Stomach (tissue), 8 donors: ENCODE measurements at regions not wholly inside any gene's neighbourhood (a gene's known extent, or its start where the extent isn't known, plus 50 kb on each side); places are given as distances from the start of the nearest gene placed in this dataset.

Experiments used
- DNase-seq, 2 donors: peaks; one replicate each; pipeline versions ENCODE4 v3.0.0 to v3.0.0-alpha.2; 2013 to 2019
- H3K27ac ChIP-seq, 5 donors: fragments of 200-600 bp in 4 of 5; sonication (generic) in 4 of 5; one replicate each; pipeline ENCODE4 v1.5.1; 2013 to 2019; ENCODE audit warnings: mild to moderate bottlenecking in 1 of 5, moderate library complexity in 1 of 5
- H3K27me3 ChIP-seq, 3 donors: fragments of 200-600 bp; sonication (generic); one replicate each; pipeline ENCODE4 v1.5.1; 2017 to 2019; ENCODE audit warnings: mixed run types in 1 of 3
- H3K36me3 ChIP-seq, 4 donors: fragments of 200-600 bp; sonication (generic); 1 replicate in 3 of 4; 2 replicates in 1 of 4; pipeline ENCODE4 v1.5.1; 2016 to 2019
- H3K4me1 ChIP-seq, 4 donors: fragments of 200-600 bp; sonication (generic); one replicate each; pipeline ENCODE4 v1.5.1; 2016 to 2019
- H3K4me3 ChIP-seq, 4 donors: fragments of 200-600 bp; sonication (generic) in 3 of 4; one replicate each; pipeline ENCODE4 v1.5.1; 2016 to 2019; ENCODE audit warnings: mild to moderate bottlenecking in 1 of 4
- H3K9me3 ChIP-seq, 4 donors: fragments of 200-600 bp; sonication (generic); one replicate each; pipeline ENCODE4 v1.5.1; 2016 to 2019
- EP300 ChIP-seq: sonication (generic); formaldehyde crosslinking; IDR thresholded peaks from one replicate; pipeline ENCODE4 v1.6.1; 2017; ENCODE audit warnings: antibody characterized with exemption
- POLR2A ChIP-seq, 4 donors: fragments of 450-650 bp; IDR thresholded peaks; one replicate each; pipeline ENCODE4 v1.6.1; 2016; ENCODE audit warnings: antibody characterized with exemption in 4 of 4, control low read depth in 2 of 4, mild to moderate bottlenecking in 1 of 4, moderate library complexity in 1 of 4
- POLR2AphosphoS5 ChIP-seq, 3 donors: sonication (generic); formaldehyde crosslinking; IDR thresholded peaks; one replicate each; pipeline ENCODE4 v1.6.1; 2016; ENCODE audit warnings: antibody characterized with exemption in 3 of 3
- WGBS, 5 donors: extraction: QIAGEN DNeasy Blood & Tissue Kit in 3 of 5; methylation state at CpG; one replicate each; pipeline versions ENCODE4 v1.1.5 to v1.1.7; 2013 to 2018; 5-methylcytosine and 5-hydroxymethylcytosine counted together
- intact Hi-C: fragments of 100-400 bp; cut with DNase I; formaldehyde crosslinking; loops from one replicate; pipeline ENCODE4 v1.15.1; 2023; ENCODE audit warnings: low total_unique reads
- TF ChIP-seq, protein P1 (sequence below), 7 experiments: fragments of 450-650 bp in 4 of 7; fragments of 200-600 bp in 3 of 7; sonication (generic) in 3 of 7; IDR thresholded peaks; one replicate each; pipeline ENCODE4 v1.5.1; 2016 to 2019; ENCODE audit warnings: antibody characterized with exemption in 7 of 7, control low read depth in 2 of 7, mild to moderate bottlenecking in 1 of 7
- donor health status: healthy with polysubstance abuse.
- donor health status: Bipolar disorder and iron deficiency.
- donor health status: healthy.

DNA sequence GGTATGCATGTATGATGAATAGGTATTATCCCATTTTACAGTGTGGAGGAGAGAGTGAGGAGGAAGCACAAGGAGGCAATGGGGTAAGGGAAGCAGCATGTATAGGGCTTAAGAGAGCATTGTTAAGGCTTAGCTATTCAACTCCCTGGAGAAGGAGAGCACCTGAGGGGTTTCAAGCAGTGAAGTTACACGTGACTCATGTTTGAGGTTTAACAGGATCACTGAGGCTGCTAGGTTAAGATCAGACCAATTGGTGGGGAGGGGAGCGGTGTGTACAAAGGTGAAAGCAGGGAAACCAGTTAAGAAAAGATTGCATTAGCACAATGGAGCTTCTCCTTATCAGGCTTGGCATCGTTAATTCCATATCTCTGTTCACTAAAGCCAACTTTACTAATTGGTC is 64.4 kb upstream of the NHSL1 start:
- intact Hi-C loops: no loop called here
- H3K27ac ChIP-seq: no peak overlapping the region
- TF ChIP-seq POLR2AphosphoS5 (IDR thresholded peaks at IDR 0.05) (no peak), EP300 (no peak)
- TF ChIP-seq, protein P1, sequence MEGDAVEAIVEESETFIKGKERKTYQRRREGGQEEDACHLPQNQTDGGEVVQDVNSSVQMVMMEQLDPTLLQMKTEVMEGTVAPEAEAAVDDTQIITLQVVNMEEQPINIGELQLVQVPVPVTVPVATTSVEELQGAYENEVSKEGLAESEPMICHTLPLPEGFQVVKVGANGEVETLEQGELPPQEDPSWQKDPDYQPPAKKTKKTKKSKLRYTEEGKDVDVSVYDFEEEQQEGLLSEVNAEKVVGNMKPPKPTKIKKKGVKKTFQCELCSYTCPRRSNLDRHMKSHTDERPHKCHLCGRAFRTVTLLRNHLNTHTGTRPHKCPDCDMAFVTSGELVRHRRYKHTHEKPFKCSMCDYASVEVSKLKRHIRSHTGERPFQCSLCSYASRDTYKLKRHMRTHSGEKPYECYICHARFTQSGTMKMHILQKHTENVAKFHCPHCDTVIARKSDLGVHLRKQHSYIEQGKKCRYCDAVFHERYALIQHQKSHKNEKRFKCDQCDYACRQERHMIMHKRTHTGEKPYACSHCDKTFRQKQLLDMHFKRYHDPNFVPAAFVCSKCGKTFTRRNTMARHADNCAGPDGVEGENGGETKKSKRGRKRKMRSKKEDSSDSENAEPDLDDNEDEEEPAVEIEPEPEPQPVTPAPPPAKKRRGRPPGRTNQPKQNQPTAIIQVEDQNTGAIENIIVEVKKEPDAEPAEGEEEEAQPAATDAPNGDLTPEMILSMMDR (IDR thresholded peaks at IDR 0.05): no peak
- 35 to 57% (median 45%) methylated on average over 3 of the region's 3 CpGs for WGBS, 5 donors
- H3K27me3 ChIP-seq: no peaks in the 10 kb centered on the region
- H3K36me3 ChIP-seq: no peaks in the 10 kb centered on the region
- no peak for DNase-seq
- H3K9me3 ChIP-seq: no peaks in the 10 kb centered on the region
- no peak overlapping the region for H3K4me3 ChIP-seq
- H3K4me1 ChIP-seq: peaks cover 7 to 11% (median 8%) of the 10 kb centered on the region in 4 donors

DNA sequence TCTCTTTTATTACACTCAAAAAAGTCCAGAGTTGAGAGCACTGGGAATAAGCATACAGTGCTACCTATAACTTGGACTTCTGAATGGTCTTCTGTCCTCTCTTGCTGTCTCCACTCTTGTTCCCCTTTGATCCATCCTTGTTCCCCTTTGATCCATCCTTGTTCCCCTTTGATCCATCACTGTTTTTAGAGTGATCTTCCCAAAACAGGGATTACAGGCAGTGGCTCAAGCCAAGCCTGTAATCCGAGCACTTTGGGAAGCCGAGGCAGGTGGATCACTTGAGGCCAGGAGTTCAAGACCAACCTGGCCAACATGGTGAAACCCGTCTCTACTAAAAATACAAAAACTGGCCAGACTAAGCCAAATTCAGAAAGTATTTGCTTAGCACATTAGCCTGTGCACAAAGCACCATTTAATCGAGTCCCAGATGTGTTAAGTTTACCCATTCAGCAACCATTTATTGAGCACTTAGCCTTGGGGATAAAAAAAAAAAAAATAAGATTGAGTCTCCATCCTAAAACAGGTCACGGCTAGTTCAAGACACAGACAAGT is 65.0 kb upstream of the NHSL1 start:
- DNase-seq: no peak
- peaks cover 7 to 15% (median 11%) of the 10 kb centered on the region in 4 donors for H3K4me1 ChIP-seq
- WGBS, 5 donors: 73 to 84% (median 81%) methylated on average over 5 of the region's 5 CpGs
- TF ChIP-seq POLR2A (IDR thresholded peaks at IDR 0.05) (no peak), EP300 (no peak), POLR2AphosphoS5 (IDR thresholded peaks at IDR 0.05) (no peak)
- TF ChIP-seq, protein P1 (IDR thresholded peaks at IDR 0.05): no peak
- H3K4me3 ChIP-seq: no peak overlapping the region
- no peaks in the 10 kb centered on the region for H3K9me3 ChIP-seq
- no peak overlapping the region for H3K27ac ChIP-seq
- peaks cover 0 to 4% (median 0%) of the 10 kb centered on the region in 3 donors for H3K27me3 ChIP-seq
- intact Hi-C loops: no loop called here
- H3K36me3 ChIP-seq: no peaks in the 10 kb centered on the region

DNA sequence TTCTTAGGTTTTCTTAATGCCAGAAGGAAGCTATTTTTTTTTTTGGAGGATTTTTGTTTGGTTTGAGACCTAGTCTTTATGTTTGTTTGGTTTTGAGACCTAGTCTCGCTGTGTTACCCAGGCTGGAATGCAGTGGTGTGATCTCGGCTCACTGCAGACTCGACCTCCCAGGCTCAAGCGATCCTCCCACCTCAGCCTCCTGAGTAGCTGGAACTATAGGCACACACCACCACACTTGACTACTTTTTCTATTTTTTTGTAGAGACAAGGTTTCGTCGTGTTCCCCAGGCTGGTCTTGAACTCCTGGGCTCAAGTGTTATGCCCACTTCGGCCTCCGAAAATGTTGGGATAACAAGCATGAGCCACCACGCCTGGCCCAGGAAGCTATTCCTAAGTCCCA is 67.8 kb upstream of the NHSL1 start:
- H3K9me3 ChIP-seq: no peaks in the 10 kb centered on the region
- H3K27ac ChIP-seq: no peak overlapping the region
- intact Hi-C loops: no loop called here
- WGBS, 5 donors: 93 to 97% (median 93%) methylated on average over 9 of the region's 9 CpGs
- no peak for TF ChIP-seq POLR2A (IDR thresholded peaks at IDR 0.05)
- TF ChIP-seq EP300: no peak
- TF ChIP-seq POLR2AphosphoS5 (IDR thresholded peaks at IDR 0.05): no peak
- TF ChIP-seq, protein P1 (IDR thresholded peaks at IDR 0.05): no peak
- no peaks in the 10 kb centered on the region for H3K36me3 ChIP-seq
- H3K4me3 ChIP-seq: no peak overlapping the region
- peaks cover 0 to 36% (median 16%) of the 10 kb centered on the region in 4 donors for H3K4me1 ChIP-seq
- no peak for DNase-seq
- H3K27me3 ChIP-seq: peaks cover 0 to 4% (median 0%) of the 10 kb centered on the region in 3 donors

DNA sequence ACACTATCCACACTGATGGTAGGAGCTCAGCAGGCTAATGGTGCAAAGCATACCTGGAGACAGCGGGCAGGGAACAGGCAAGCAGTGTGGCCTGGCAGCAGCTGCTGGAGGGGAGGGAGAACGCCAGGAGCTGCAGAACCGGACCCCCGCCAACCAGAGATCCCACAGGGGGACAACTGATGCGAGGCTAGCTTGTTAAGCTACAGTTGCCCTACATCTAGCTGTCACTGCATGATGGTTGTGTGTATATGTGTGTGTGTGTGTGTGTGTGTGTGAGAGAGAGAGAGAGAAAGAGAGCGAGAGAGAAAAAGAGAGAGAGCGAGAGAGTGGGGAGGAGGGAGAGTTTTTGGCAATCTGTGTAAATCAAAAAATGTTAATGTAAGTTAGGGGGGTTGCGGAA is 69.7 kb upstream of the NHSL1 start:
- 73 to 92% (median 80%) methylated on average over 8 of the region's 8 CpGs for WGBS, 5 donors
- H3K4me3 ChIP-seq: no peak overlapping the region
- no peaks in the 10 kb centered on the region for H3K36me3 ChIP-seq

More for the DNA sequence above, 69.7 kb upstream of the NHSL1 start:
- peaks cover 0 to 4% (median 0%) of the 10 kb centered on the region in 3 donors for H3K27me3 ChIP-seq
- TF ChIP-seq, protein P1 (IDR thresholded peaks at IDR 0.05): no peak
- TF ChIP-seq POLR2A (IDR thresholded peaks at IDR 0.05): no peak
- TF ChIP-seq EP300: no peak
- TF ChIP-seq POLR2AphosphoS5 (IDR thresholded peaks at IDR 0.05): no peak
- no peaks in the 10 kb centered on the region for H3K9me3 ChIP-seq
- peaks cover 0 to 46% (median 21%) of the 10 kb centered on the region in 4 donors for H3K4me1 ChIP-seq
- DNase-seq: no peak
- no peak overlapping the region for H3K27ac ChIP-seq
- intact Hi-C loops: no loop called here
